Small intestine (tissue), 7 donors: ENCODE measurements at regions not wholly inside any gene's neighbourhood (a gene's known extent, or its start where the extent isn't known, plus 50 kb on each side); places are given as distances from the start of the nearest gene placed in this dataset.
"Not testable (repeated sequence)": the region's sequence is repeated elsewhere in the genome, so short reads cannot be mapped to it uniquely, and the experiment has no call there.

Source experiments
- DNase-seq, 2 donors: peaks; one replicate each; pipeline versions ENCODE4 v3.0.0 to v3.0.0-alpha.2; 2013
- FAIRE-seq: peaks from 2 replicates; lab custom pipeline; 2012; peaks lifted over from hg19 to GRCh38; lab: Jason Lieb, UNC
- H3K27ac ChIP-seq, 3 donors: one replicate each; pipeline ENCODE4 v1.5.1; 2013; ENCODE audit warnings: low read length in 2 of 3, mild to moderate bottlenecking in 2 of 3, control low read depth in 1 of 3, inconsistent platforms in 1 of 3, low read depth in 1 of 3, moderate library complexity in 1 of 3
- H3K27me3 ChIP-seq, 3 donors: one replicate each; pipeline ENCODE4 v1.6.1; 2013; ENCODE audit warnings: low read length in 3 of 3, inconsistent platforms in 1 of 3; ENCODE audit not compliant: control insufficient read depth in 3 of 3, insufficient read depth in 3 of 3
- H3K36me3 ChIP-seq, 3 donors: one replicate each; pipeline ENCODE4 v1.6.1; 2013; ENCODE audit warnings: low read length in 3 of 3, inconsistent platforms in 1 of 3, low read depth in 1 of 3, mild to moderate bottlenecking in 1 of 3, moderate library complexity in 1 of 3; ENCODE audit not compliant: control insufficient read depth in 3 of 3, insufficient read depth in 2 of 3
- H3K4me1 ChIP-seq, 3 donors: one replicate each; pipeline ENCODE4 v1.6.1; 2013; ENCODE audit warnings: low read length in 2 of 3, inconsistent platforms in 1 of 3, low read depth in 1 of 3, mild to moderate bottlenecking in 1 of 3, moderate library complexity in 1 of 3; ENCODE audit not compliant: control insufficient read depth in 3 of 3, insufficient read depth in 2 of 3
- H3K4me3 ChIP-seq, 3 donors: one replicate each; pipeline ENCODE4 v1.5.1; 2013; ENCODE audit warnings: low read length in 3 of 3, control low read depth in 1 of 3, inconsistent platforms in 1 of 3, low read depth in 1 of 3, mild to moderate bottlenecking in 1 of 3, moderate library complexity in 1 of 3
- H3K9me3 ChIP-seq, 2 donors: one replicate each; pipeline ENCODE4 v1.6.1; 2013; ENCODE audit warnings: low read depth in 1 of 2, low read length in 1 of 2; ENCODE audit not compliant: control insufficient read depth in 2 of 2, insufficient read depth in 1 of 2
- WGBS, 3 donors: extraction: QIAGEN DNeasy Blood & Tissue Kit; methylation state at CpG; one replicate each; pipeline ENCODE4 v1.1.7; 2013; 5-methylcytosine and 5-hydroxymethylcytosine counted together
- donor health status: healthy with polysubstance abuse.
- donor health status: control.
- donor health status: control.
- donor health status: Bipolar disorder and iron deficiency.
- donor health status: healthy.

DNA sequence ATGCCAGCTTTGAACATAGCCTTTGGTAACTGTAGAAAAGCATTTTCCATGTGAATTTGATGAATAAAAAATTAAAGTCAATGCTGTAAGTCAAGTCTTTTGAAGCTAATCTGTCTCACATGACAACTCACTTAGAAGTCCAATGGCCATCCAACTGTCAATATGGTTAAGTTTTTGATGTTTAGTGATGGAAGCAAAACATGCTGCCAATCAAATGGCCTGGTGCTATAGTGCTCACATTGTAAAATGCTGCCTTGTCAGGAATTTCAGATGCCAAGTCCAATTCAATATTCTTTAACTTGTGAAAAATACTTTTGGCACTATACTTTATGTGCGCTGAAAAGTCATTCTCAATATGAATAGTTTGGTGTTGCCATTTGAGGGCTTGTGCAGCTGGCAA, 1361.8 kb upstream of the ALCAM start:
- DNase-seq: no peak
- Histone ChIP-seq H3K27me3 (no peaks in the 10 kb centered on the region), H3K36me3 (no peaks in the 10 kb centered on the region), H3K9me3 (no peaks in the 10 kb centered on the region), H3K4me1 (no peaks in the 10 kb centered on the region), H3K27ac (no peak overlapping the region), H3K4me3 (no peak overlapping the region)
- FAIRE-seq: no peak
- WGBS, 3 donors: 92 to 97% (median 96%) methylated on average over 1 of the region's 1 CpG

- Histone ChIP-seq H3K27ac (no peak overlapping the region), H3K36me3 (no peaks in the 10 kb centered on the region), H3K4me3 (no peak overlapping the region), H3K4me1 (no peaks in the 10 kb centered on the region), H3K9me3 (no peaks in the 10 kb centered on the region), H3K27me3 (no peaks in the 10 kb centered on the region)
- no peak for DNase-seq
- WGBS, 3 donors: 38 to 55% (median 44%) methylated on average over 1 of the region's 1 CpG
- no peak for FAIRE-seq
Measured at GRCh38 chr3:104005815-104006214, 1360.9 kb upstream of the ALCAM start.

DNA sequence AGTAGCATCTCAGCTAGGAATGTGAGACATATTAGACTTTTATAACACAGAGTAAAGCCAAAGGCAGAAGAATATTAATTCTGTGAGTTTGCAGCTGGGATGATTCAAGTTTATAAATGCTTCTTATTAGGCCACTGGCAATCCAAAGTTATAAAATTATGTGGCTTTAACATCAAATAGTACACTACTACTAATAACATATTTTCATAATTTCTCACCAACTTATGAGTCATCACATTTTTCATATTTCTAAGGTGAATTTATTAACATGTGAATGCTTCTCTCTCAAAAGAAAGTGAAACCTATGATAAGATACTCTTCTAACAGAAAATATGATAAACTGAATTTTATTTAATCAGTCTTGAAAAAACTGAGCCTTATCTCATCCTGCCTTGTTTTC, 1348.2 kb upstream of the ALCAM start:
- Histone ChIP-seq H3K4me3 (no peak overlapping the region), H3K27ac (no peak overlapping the region), H3K4me1 (no peaks in the 10 kb centered on the region), H3K9me3 (peaks cover 0 to 3% of the 10 kb centered on the region in 2 donors), H3K27me3 (no peaks in the 10 kb centered on the region), H3K36me3 (no peaks in the 10 kb centered on the region)
- DNase-seq: no peak
- FAIRE-seq: no peak

DNA sequence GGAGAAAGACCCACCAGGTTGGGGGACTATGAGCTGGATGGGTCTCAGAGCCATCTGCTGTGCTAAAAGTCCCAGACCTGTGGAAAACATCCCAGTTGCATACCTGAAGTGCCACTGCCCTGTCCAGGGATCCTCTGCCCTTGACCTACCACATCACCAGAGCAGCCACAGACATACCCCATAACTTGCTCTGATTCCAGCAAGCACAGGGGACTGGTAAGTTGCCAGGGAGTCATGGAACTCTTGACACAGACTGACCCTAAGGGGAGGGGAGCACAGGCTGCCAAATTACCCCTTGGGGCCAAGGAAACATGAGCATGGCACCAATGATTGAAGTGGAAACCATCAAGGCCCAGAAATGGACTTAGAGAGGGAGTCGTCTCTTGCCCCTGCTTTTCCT, 1335.1 kb upstream of the ALCAM start:
- H3K27ac ChIP-seq: no peak overlapping the region
- peaks cover 0 to 13% of the 10 kb centered on the region in 2 donors for H3K9me3 ChIP-seq
- DNase-seq (no peak), FAIRE-seq (no peak)
- H3K4me1 ChIP-seq: no peaks in the 10 kb centered on the region
- H3K36me3 ChIP-seq: no peaks in the 10 kb centered on the region
- 87 to 92% (median 89%) methylated on average over 1 of the region's 1 CpG for WGBS, 3 donors
- no peak overlapping the region for H3K4me3 ChIP-seq
- H3K27me3 ChIP-seq: no peaks in the 10 kb centered on the region

DNA sequence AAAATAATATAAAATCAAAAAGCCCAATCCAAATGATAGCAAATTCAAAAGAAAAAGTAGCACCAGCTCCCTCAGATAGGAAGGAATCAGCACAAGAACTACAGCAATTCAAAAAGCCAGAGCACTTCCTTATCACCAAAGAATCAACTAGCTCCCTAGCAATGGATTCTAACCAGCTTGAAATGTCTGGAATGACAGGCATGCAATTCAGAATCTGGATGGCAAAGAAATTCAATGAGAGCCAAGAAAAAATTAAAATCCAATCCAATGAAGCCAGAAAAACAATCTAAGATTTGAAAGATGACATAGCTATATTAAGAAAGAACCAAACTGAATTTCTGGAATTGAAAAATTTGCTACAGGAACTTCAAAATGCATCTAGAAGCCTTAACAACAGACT, 1334.4 kb upstream of the ALCAM start:
- no peak for FAIRE-seq
- peaks cover 0 to 13% of the 10 kb centered on the region in 2 donors for H3K9me3 ChIP-seq
- DNase-seq: no peak
- no peaks in the 10 kb centered on the region for H3K36me3 ChIP-seq
- no peaks in the 10 kb centered on the region for H3K4me1 ChIP-seq
- no peak overlapping the region for H3K4me3 ChIP-seq
- H3K27me3 ChIP-seq: no peaks in the 10 kb centered on the region
- H3K27ac ChIP-seq: no peak overlapping the region

- no peak for DNase-seq
- FAIRE-seq: no peak
- Histone ChIP-seq H3K27ac (no peak overlapping the region), H3K4me3 (no peak overlapping the region), H3K9me3 (no peaks in the 10 kb centered on the region), H3K27me3 (no peaks in the 10 kb centered on the region), H3K36me3 (no peaks in the 10 kb centered on the region), H3K4me1 (no peaks in the 10 kb centered on the region)
Measured at GRCh38 chr3:104040896-104041295, 1325.8 kb upstream of the ALCAM start.

DNA sequence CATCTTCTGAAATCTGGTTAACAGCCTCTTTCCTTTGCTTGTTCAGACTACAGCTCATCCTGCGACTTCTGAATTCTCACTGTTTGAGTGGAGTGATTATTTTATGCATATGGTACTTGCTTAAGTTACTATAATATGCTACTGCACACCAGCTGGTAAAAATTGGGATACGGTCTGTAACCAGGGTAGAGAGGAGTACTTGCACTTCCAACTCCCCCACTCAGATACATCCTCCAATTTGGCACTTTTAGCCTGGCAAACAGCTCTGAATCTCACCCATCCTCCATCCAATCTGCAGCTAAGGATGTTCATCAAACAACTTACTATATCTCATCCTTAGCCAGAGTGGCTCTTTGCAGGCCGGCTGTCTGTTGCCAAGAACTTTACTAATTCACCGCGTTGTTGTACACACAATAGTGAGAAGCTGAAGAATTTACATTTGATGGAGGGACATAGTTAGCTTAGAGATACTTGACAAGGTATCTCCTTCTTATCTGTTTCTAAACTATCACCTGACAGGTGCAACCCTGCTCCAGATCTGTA, 1323.6 kb upstream of the ALCAM start:
- H3K27me3 ChIP-seq, H3K27ac ChIP-seq, FAIRE-seq, H3K4me3 ChIP-seq, H3K9me3 ChIP-seq, H3K4me1 ChIP-seq, DNase-seq, H3K36me3 ChIP-seq: not testable (repeated sequence)
- WGBS, 3 donors: 76 to 85% (median 78%) methylated on average over 5 of the region's 5 CpGs

DNA sequence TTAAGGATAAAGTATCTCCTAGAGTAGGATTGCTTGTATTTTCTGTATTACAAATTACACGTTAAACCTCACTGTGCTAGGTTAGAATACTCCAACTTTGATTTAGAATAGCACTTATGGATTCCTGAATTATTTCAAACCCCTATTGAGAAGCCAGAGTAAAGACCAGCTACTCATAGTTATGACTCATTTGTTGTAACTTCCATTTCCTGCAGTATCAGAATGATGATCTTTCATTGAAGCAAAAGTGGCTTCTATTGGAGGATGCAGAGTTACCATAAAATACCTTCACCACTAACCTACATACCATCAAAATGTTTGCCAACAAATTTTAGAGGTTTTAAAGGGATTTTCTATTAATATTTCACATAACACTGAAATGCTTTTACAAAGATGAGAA, 1322.7 kb upstream of the ALCAM start:
- FAIRE-seq: no peak
- H3K27me3 ChIP-seq: no peaks in the 10 kb centered on the region
- H3K27ac ChIP-seq: no peak overlapping the region
- no peaks in the 10 kb centered on the region for H3K36me3 ChIP-seq
- H3K4me1 ChIP-seq: no peaks in the 10 kb centered on the region
- peaks cover 0 to 7% of the 10 kb centered on the region in 2 donors for H3K9me3 ChIP-seq
- no peak for DNase-seq
- WGBS, 3 donors: 67 to 86% (median 79%) methylated on average over 1 of the region's 1 CpG
- H3K4me3 ChIP-seq: no peak overlapping the region

DNA sequence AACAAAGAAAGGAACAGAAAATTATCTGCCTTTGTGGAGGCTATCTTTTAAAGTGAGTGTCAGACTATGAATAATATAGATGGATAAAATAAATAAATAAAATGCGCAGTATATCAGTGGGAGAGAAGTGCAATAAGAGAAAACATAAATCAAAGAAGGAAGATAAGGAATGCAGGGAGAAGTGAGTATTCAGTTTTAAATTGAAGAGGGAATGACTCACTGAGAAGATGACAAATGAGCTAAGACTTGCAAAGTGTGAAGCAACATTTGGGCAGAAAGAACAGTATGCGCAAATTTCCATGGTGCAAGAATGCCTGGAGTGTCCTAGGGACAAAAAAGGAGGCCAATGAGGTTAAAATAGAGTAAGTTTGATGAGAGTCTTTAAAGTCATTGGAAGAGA, 1300.1 kb upstream of the ALCAM start:
- no peaks in the 10 kb centered on the region for H3K27me3 ChIP-seq
- H3K36me3 ChIP-seq: no peaks in the 10 kb centered on the region
- no peak for DNase-seq
- no peak overlapping the region for H3K27ac ChIP-seq
- no peaks in the 10 kb centered on the region for H3K4me1 ChIP-seq
- 73 to 78% (median 78%) methylated on average over 2 of the region's 2 CpGs for WGBS, 3 donors
- no peak for FAIRE-seq
- no peak overlapping the region for H3K4me3 ChIP-seq
- no peaks in the 10 kb centered on the region for H3K9me3 ChIP-seq
